C4-2B (cell line): ENCODE measurements at regions not wholly inside any gene's neighbourhood (a gene's known extent, or its start where the extent isn't known, plus 50 kb on each side); places are given as distances from the start of the nearest gene placed in this dataset.

Source experiments
- H3K27ac ChIP-seq: fragments of 450-650 bp; 2 replicates; pipeline ENCODE4 v1.5.1; 2017
- ZFX ChIP-seq: fragments of 450-650 bp; IDR thresholded peaks from 2 replicates; pipeline ENCODE4 v1.6.1; 2017
- TF ChIP-seq, protein P1 (sequence below): fragments of 450-650 bp; conservative IDR thresholded peaks from 2 replicates; pipeline ENCODE4 v1.5.1; 2017; ENCODE audit warnings: mild to moderate bottlenecking

DNA sequence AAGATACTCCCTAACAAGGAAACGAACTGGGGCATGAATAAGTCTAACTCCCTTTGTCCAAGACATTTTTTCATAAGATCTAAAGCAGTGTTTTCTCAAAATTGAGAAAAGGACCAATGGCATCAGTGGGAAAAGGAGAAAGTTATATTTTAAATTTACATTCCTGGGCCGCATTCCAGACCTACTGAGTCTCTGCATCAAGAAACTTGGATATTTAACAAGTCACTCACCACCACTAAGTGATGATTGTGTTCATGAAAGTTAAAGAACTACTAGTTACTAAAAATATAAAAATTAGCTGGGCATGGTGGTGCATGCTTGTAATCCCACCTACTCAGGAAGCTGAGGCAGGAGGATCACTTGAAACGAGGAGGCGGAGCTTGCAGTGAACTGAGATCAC, 149.6 kb upstream of the MEOX2 start:
- no peak for TF ChIP-seq ZFX
- TF ChIP-seq, protein P1, sequence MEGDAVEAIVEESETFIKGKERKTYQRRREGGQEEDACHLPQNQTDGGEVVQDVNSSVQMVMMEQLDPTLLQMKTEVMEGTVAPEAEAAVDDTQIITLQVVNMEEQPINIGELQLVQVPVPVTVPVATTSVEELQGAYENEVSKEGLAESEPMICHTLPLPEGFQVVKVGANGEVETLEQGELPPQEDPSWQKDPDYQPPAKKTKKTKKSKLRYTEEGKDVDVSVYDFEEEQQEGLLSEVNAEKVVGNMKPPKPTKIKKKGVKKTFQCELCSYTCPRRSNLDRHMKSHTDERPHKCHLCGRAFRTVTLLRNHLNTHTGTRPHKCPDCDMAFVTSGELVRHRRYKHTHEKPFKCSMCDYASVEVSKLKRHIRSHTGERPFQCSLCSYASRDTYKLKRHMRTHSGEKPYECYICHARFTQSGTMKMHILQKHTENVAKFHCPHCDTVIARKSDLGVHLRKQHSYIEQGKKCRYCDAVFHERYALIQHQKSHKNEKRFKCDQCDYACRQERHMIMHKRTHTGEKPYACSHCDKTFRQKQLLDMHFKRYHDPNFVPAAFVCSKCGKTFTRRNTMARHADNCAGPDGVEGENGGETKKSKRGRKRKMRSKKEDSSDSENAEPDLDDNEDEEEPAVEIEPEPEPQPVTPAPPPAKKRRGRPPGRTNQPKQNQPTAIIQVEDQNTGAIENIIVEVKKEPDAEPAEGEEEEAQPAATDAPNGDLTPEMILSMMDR, result no peak

DNA sequence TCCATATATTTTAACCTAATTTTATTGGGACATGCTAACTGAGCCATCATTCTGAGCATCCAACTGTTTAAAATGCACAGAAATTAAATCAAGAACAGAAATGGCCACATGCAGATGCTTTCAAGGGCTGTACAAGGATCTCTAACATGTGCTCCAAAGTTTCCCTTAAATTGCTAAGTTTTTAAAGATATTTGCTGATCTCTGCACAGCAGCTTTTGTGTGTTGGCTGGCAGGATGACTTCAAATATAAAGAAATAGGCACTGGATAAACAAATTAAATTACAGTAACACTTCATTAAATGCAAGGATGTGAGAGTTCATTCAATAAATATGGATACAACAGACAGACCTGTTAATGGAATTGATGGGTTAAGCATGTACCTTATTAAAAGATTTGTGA, 148.0 kb upstream of the MEOX2 start:
- TF ChIP-seq ZFX, result no peak
- TF ChIP-seq, protein P1, result no peak
- no peak overlapping the region for H3K27ac ChIP-seq

More for the DNA sequence above, 149.6 kb upstream of the MEOX2 start:
- no peak overlapping the region for H3K27ac ChIP-seq

DNA sequence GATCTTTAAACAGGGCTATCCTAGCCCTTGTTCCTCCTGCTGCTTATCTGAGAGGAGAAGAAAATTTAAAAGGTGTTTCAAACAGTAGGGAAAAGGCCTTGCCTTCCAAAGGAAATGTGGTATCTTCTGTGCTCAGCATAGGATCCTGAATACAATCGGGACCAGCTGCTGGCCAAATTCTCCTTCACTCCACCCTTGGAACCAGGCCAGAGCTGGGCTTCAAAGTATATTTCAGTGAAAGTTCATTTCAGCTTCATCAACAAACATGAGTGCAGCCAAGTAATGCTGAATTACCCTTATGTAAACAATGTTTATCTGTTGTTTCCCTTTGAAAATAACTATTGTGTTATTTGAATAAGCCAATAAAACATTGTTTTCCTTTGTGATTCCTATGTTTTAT, 146.5 kb upstream of the MEOX2 start:
- H3K27ac ChIP-seq, result no peak overlapping the region; the same call in 1 of the 2 replicates
- no peak for TF ChIP-seq ZFX
- TF ChIP-seq, protein P1, result no peak

DNA sequence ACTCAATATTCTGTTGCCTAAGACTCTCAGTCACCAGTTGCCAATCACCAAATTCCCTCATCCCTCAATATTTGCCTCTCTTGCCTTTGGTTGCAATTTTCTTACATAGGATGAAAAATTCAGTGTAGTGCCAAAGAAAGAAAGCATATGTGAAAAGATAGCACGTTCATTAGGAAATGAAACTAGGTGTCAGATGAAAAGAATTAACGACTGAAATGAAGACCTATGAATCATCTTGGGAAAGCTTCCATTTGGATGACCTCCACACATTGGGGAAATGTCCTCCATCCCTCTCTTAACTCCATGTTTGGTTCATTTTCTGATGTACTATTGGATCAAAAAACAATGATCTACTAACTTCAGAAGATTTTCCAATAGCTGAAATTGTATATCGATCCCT, 145.1 kb upstream of the MEOX2 start:
- TF ChIP-seq, protein P1, result no peak
- no peak for TF ChIP-seq ZFX
- no peak overlapping the region for H3K27ac ChIP-seq

DNA sequence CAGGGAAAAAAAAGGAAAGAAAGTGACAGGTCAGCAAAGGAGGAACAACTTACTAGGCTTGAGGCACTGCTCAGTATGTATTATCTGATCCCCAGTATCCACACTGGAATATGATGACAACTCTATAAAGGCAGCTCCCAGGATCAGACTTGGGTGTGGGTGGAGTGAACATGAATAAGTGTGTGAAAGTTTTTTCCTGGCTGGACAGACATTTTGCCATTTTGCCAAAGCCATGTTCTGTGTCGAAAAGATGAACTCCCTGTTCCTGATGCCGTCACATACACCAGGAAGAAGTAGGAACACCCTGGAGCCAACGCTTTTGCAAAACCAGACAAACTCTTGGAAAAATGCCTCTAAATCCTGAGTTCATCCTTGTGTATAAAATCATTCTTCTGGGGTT, 143.2 kb upstream of the MEOX2 start:
- TF ChIP-seq ZFX, result no peak
- TF ChIP-seq, protein P1, result no peak
- no peak overlapping the region for H3K27ac ChIP-seq

DNA sequence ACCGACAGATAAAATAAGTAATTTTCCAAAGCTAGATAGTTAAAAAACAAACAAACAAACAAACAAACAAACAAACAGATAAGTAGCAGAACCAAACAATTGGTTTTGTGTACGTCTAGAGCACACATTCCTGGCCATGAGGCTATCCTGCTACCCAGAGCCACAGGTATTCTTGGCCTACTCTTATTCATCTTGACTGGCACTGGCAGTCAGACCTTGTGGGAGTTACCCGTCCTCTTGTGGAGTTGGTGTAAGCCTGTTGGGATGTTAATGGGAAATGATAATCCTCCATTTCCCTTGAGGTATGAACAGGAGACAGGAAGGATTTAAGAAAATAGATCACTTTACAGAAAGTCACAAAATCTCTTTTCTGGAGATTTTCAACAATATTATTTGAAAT, 142.4 kb upstream of the MEOX2 start:
- no peak for TF ChIP-seq ZFX
- TF ChIP-seq, protein P1, result no peak
- H3K27ac ChIP-seq, result no peak overlapping the region

DNA sequence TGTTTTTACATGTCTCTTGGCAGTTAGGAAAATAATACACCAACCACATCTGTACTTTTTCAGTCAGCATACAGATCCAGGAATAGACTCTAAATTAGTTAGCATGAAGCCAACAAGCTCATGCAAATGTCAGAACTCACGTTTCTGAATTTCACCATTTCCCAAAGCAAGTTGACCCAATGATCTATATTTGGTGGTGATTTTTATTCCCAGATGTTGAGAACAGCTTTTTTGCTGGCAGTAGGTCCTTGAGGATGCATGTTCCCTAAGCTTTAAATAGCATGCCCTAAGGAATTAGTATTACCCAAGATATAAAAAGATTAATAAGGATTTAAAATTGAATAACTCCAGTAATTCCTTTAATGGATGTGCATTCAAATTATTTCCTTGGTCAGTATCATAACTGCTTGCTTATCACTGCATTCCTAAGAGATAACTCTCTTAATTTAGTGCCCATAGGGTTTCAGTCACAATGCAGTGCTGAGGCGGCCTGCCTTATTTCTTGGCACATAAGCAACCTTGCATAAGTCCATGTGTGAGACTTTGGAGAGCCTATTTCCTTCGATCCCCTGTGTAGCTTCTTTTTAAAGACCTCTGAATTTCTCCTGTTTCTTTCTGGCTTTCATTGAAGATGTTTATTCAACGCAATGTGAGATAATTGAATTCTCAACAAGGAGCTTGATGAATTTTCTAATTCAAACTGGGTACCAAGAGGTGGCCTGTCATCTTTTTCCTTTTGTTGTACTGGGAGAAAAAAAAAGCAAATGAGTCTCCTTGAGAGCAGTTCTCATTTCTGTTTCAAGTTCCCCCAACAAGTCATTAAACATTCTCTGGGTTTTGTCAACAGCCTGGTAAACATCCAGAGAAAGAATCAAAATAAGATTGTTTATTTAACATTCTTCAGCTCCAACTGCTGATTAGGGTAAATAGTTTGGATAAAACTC, 135.3 kb upstream of the MEOX2 start:
- no peak overlapping the region for H3K27ac ChIP-seq
- TF ChIP-seq, protein P1, result no peak
- no peak for TF ChIP-seq ZFX
